Vagina (tissue), 2 donors: ENCODE measurements at regions not wholly inside any gene's neighbourhood (a gene's known extent, or its start where the extent isn't known, plus 50 kb on each side); places are given as distances from the start of the nearest gene placed in this dataset.

Source experiments
- DNase-seq, 2 donors: peaks; one replicate each; pipeline ENCODE4 v3.0.0-alpha.2; 2017; ENCODE audit errors: extremely low spot score in 2 of 2
- H3K27ac ChIP-seq: fragments of 200-600 bp; sonication (generic); one replicate; pipeline ENCODE4 v1.5.1; 2019
- H3K27me3 ChIP-seq: fragments of 200-600 bp; sonication (generic); one replicate; pipeline ENCODE4 v1.5.1; 2019
- H3K36me3 ChIP-seq, 2 donors: fragments of 200-600 bp; sonication (generic); one replicate each; pipeline ENCODE4 v1.5.1; 2017 to 2019
- H3K4me1 ChIP-seq: fragments of 200-600 bp; sonication (generic); one replicate; pipeline ENCODE4 v1.5.1; 2019
- H3K4me3 ChIP-seq, 2 donors: fragments of 200-600 bp; sonication (generic); 1 replicate in 1 of 2; 2 replicates in 1 of 2; pipeline ENCODE4 v1.5.1; 2016 to 2019
- H3K9me3 ChIP-seq: fragments of 200-600 bp; sonication (generic); one replicate; pipeline ENCODE4 v1.5.1; 2019
- CTCF ChIP-seq, 3 experiments: fragments of 450-650 bp in 2 of 3; fragments of 200-600 bp in 1 of 3; sonication (generic) in 1 of 3; IDR thresholded peaks; one replicate each; pipeline ENCODE4 v1.5.1; 2017 to 2019; ENCODE audit warnings: antibody characterized with exemption in 3 of 3, mild to moderate bottlenecking in 2 of 3, moderate library complexity in 2 of 3
- POLR2A ChIP-seq, 2 donors: fragments of 450-650 bp; IDR thresholded peaks; one replicate each; pipeline ENCODE4 v1.6.1; 2017; ENCODE audit warnings: antibody characterized with exemption in 2 of 2, mild to moderate bottlenecking in 2 of 2, moderate library complexity in 2 of 2
- POLR2AphosphoS5 ChIP-seq, 2 donors: sonication (generic); formaldehyde crosslinking; IDR thresholded peaks; one replicate each; pipeline ENCODE4 v1.9.0; 2017; ENCODE audit warnings: antibody characterized with exemption in 2 of 2, mild to moderate bottlenecking in 2 of 2, low read depth in 1 of 2; ENCODE audit not compliant: insufficient read depth in 1 of 2
- intact Hi-C: fragments of 100-400 bp; cut with DNase I; formaldehyde crosslinking; loops from one replicate; pipeline ENCODE4 v1.15.1; 2023

- TF ChIP-seq POLR2A (IDR thresholded peaks at IDR 0.05) (no peak), POLR2AphosphoS5 (IDR thresholded peaks at IDR 0.05; ENCODE audit: insufficient read depth in 1 of 2, low read depth in 1 of 2) (no peak), CTCF (IDR thresholded peaks at IDR 0.05) (no peak)
- Histone ChIP-seq H3K4me1 (peaks cover 11% of the 10 kb centered on the region), H3K27me3 (no peaks in the 10 kb centered on the region), H3K9me3 (no peaks in the 10 kb centered on the region), H3K4me3 (no peak overlapping the region), H3K36me3 (no peaks in the 10 kb centered on the region), H3K27ac (no peak overlapping the region)
- DNase-seq: no peak
- intact Hi-C loops: no loop called here
Observed at GRCh38 chr20:17882834-17883591, 85.6 kb downstream of the SNX5 start.

- no peak for DNase-seq
- intact Hi-C loops: no loop called here
- no peak overlapping the region for H3K4me3 ChIP-seq
- no peaks in the 10 kb centered on the region for H3K27me3 ChIP-seq
- TF ChIP-seq CTCF (IDR thresholded peaks at IDR 0.05) (no peak), POLR2A (IDR thresholded peaks at IDR 0.05) (no peak), POLR2AphosphoS5 (IDR thresholded peaks at IDR 0.05; ENCODE audit: insufficient read depth in 1 of 2, low read depth in 1 of 2) (no peak)
- H3K9me3 ChIP-seq: no peaks in the 10 kb centered on the region
- H3K36me3 ChIP-seq: no peaks in the 10 kb centered on the region
- peaks cover 11% of the 10 kb centered on the region for H3K4me1 ChIP-seq
- H3K27ac ChIP-seq: no peak overlapping the region
Observed at GRCh38 chr20:17882065-17882833, 86.3 kb downstream of the SNX5 start.

GRCh38 chr20:17881741-17882064 is 86.9 kb downstream of the SNX5 start:
- Histone ChIP-seq H3K27me3 (no peaks in the 10 kb centered on the region), H3K4me1 (peaks cover 11% of the 10 kb centered on the region), H3K36me3 (no peaks in the 10 kb centered on the region), H3K4me3 (no peak overlapping the region), H3K9me3 (no peaks in the 10 kb centered on the region), H3K27ac (no peak overlapping the region)
- intact Hi-C loops: no loop called here
- TF ChIP-seq POLR2A (IDR thresholded peaks at IDR 0.05): no peak
- TF ChIP-seq CTCF (IDR thresholded peaks at IDR 0.05): no peak
- no peak for TF ChIP-seq POLR2AphosphoS5 (IDR thresholded peaks at IDR 0.05; ENCODE audit: insufficient read depth in 1 of 2, low read depth in 1 of 2)
- no peak for DNase-seq

GRCh38 chr20:17878912-17879602 is 89.5 kb downstream of the SNX5 start:
- TF ChIP-seq POLR2AphosphoS5 (IDR thresholded peaks at IDR 0.05; ENCODE audit: insufficient read depth in 1 of 2, low read depth in 1 of 2) (no peak), POLR2A (IDR thresholded peaks at IDR 0.05) (no peak)
- intact Hi-C loops: no loop called here
- no peaks in the 10 kb centered on the region for H3K27me3 ChIP-seq
- no peak overlapping the region for H3K4me3 ChIP-seq
- DNase-seq: no peak
- H3K9me3 ChIP-seq: no peaks in the 10 kb centered on the region
- H3K27ac ChIP-seq: no peak overlapping the region
- H3K4me1 ChIP-seq: peaks cover 26% of the 10 kb centered on the region
- no peaks in the 10 kb centered on the region for H3K36me3 ChIP-seq

GRCh38 chr20:17878069-17878911 is 90.3 kb downstream of the SNX5 start:
- Histone ChIP-seq H3K27ac (no peak overlapping the region), H3K4me3 (no peak overlapping the region), H3K27me3 (no peaks in the 10 kb centered on the region), H3K36me3 (no peaks in the 10 kb centered on the region), H3K9me3 (no peaks in the 10 kb centered on the region), H3K4me1 (peaks cover 34% of the 10 kb centered on the region)
- intact Hi-C loops: no loop called here
- no peak for DNase-seq
- no peak for TF ChIP-seq POLR2A (IDR thresholded peaks at IDR 0.05)
- no peak for TF ChIP-seq POLR2AphosphoS5 (IDR thresholded peaks at IDR 0.05; ENCODE audit: insufficient read depth in 1 of 2, low read depth in 1 of 2)
- TF ChIP-seq CTCF (IDR thresholded peaks at IDR 0.05): no peak
